GDM1 (cell line): ENCODE measurements at regions not wholly inside any gene's neighbourhood (a gene's known extent, or its start where the extent isn't known, plus 50 kb on each side); places are given as distances from the start of the nearest gene placed in this dataset.

Experiments
- DNase-seq: peaks from one replicate; lab custom pipeline; 2025; lab: John Stamatoyannopoulos, UW

GRCh38 chr11:110027627-110028371 lies 65.4 kb upstream of the ZC3H12C start:
- DNase-seq: no peak

- no peak for DNase-seq
Measured at GRCh38 chr11:110028921-110029320, 64.3 kb upstream of the ZC3H12C start.

- DNase-seq: no peak
Measured at GRCh38 chr11:110029714-110030113, 63.5 kb upstream of the ZC3H12C start.

GRCh38 chr11:110031171-110031570 lies 62.0 kb upstream of the ZC3H12C start:
- no peak for DNase-seq

- no peak for DNase-seq
Measured at GRCh38 chr11:110032259-110032658, 60.9 kb upstream of the ZC3H12C start.

GRCh38 chr11:110032957-110033570 lies 60.1 kb upstream of the ZC3H12C start:
- no peak for DNase-seq

- no peak for DNase-seq
Measured at GRCh38 chr11:110034806-110035205, 58.4 kb upstream of the ZC3H12C start.

- DNase-seq: no peak
Measured at GRCh38 chr11:110035357-110035756, 57.8 kb upstream of the ZC3H12C start.

- DNase-seq: no peak
Measured at GRCh38 chr11:110038201-110038600, 55.0 kb upstream of the ZC3H12C start.
